GM04504 (cell line): ENCODE measurements at regions not wholly inside any gene's neighbourhood (a gene's known extent, or its start where the extent isn't known, plus 50 kb on each side); places are given as distances from the start of the nearest gene placed in this dataset.
"Not testable (repeated sequence)": the region's sequence is repeated elsewhere in the genome, so short reads cannot be mapped to it uniquely, and the experiment has no call there.

ENCODE experiments used
- DNase-seq: peaks from one replicate; pipeline ENCODE4 v3.0.0-alpha.2; 2012; ENCODE audit warnings: low read depth

DNA sequence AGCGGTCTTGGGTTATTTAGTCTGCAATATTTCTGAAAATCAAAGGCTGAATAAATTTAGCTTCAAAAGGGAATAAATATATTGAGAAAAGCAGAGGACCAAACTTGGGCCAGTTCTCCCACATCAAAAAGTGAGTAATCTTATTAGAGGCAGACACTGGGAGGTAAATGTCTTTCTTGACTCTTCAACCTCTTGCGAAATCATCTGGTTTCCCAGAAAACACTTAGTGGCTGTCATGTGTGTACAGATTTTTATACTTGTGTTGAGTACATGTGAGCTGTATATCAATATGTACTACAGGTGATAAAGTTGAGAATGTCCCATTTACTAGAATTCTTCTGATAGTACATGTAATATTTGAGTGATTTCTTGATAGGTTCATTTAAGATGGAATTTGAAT is 454.9 kb downstream of the PRR16 start:
- DNase-seq: no peak

DNA sequence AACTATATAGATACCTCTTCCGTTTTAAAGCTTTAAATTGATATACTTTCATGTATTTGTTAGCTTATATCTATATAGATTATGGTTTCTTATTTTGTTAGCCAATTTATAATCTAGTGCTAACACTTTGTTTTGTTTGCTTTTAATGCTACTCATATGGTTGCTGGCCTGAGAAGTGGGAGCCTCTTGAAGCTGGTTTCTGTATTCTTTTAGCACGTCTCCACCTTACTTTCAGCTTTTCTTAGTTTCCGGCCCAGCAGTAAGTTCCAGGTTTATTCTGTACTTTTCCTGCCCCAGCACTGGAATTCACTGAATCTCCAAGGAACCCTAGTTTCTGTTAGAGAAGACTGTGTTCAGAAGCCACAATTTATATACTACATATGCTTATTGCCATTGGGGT is 458.9 kb downstream of the PRR16 start:
- no peak for DNase-seq

DNA sequence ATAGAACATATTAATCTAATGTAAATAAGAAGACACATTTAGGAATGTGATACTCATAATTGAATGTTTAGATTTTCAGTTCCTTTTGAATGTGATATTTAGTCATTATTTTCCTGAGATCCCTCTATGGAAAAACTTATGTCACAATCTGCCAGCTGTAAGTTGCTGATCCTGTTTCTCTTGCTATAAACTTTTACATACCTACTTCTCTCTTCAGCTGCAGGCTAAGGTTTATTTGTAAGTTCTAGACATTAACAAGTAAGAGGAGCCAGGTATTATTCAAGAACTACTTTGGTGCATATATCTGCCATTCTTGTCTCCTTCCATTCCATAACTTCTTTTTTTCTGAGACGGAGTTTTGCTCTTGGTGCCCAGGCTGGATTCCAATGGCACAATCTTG is 462.4 kb downstream of the PRR16 start:
- no peak for DNase-seq

DNA sequence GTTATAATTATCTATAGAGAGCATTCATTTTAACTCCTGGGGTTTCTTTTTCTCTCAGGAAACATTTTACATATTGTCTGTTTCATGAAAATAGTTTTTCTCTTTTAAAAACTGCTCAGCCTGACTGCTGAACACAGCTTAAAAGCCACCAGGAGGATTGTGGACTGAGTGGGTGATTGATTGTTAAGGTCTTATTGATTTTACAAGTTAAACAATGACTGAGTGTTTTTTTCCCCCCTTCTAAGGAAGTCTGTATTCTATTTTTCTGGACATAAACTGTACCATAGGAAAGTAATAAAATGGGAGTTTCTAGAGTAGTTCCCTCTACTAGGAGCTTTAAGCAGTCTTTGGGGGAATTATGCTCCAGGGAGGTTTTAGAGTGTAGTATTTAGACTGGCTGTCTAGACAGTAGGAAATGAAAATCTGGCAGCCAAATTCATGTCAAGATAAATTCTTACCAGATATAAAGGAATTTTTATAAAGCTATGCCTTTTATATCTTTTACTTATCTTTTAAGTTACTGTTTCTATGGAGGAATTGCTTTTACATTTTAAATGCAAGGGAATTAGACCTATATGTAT is 463.9 kb downstream of the PRR16 start:
- no peak for DNase-seq

DNA sequence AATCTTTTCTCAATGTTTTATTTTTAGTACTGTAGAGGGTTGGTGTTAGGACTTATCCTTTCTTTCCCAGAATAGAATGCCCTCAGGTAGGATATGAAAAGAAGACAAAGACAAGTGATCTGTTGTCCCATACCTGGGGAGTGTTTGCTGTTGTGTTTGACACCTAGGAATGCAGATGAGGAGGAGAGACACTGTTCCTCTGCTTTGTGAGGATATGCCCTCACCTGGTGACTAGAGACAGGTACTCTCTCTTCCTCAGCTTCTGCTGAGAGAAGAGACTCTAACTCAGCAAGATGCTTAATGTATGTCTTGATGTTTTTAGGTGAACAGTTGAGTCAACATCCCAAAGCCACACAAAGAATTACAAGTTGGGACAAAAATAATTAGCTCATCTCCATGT is 468.4 kb downstream of the PRR16 start:
- DNase-seq: no peak

DNA sequence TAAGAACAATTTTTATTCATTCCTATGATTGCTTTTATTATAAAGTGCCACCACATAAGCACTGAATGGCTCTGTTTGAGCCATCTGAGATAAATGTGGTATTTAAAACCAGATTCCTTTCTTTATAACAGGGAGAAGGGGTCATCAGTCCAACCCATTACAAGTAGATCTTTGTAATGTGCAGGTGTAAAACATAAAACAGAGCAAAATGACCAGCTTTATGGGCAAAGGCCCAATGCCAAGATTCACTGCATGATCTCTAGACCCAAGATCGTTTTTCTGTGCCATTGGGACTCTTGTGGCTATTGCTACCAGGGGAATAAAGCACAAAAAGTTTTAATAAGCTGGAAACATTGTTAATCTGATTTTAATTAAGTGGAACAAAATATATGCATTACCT is 469.9 kb downstream of the PRR16 start:
- no peak for DNase-seq

DNA sequence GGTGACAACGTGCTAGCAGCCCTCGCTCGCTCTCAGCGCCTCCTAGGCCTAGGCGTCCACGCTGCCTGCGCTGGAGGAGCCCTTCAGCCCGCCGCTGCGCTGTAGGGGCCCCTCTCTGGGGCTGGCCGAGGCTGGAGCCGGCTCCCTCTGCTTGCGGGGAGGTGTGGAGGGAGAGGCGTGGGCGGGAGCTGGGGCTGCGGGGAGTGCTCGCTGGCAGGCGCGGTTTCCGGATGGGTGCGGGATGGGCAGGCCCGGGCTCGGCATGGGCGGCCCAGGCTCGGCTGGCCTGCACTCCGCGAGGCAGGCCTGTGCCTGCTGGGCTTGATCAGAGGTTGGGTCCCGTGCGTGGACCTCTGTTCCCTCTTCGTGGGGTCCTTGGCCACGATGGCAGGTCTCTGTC is 472.6 kb downstream of the PRR16 start:
- no peak for DNase-seq

DNA sequence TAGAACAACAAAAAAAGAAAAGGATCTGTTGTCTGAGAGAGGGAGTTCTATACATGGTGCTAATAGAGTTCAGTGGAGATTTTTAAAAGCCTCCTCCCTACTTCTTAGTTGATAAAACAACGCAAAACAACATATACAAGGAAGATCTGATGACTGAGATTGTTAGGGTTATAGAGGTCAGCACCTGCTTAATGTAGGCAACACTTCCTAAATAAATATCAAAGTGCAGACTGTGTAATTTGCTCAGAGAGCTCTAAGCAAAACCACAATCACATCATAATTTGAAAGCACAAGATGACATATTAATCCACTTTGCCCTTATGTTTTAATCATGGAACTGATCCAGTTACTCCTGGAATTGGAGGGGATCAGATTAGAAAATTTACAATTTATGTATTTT is 474.5 kb downstream of the PRR16 start:
- no peak for DNase-seq

DNA sequence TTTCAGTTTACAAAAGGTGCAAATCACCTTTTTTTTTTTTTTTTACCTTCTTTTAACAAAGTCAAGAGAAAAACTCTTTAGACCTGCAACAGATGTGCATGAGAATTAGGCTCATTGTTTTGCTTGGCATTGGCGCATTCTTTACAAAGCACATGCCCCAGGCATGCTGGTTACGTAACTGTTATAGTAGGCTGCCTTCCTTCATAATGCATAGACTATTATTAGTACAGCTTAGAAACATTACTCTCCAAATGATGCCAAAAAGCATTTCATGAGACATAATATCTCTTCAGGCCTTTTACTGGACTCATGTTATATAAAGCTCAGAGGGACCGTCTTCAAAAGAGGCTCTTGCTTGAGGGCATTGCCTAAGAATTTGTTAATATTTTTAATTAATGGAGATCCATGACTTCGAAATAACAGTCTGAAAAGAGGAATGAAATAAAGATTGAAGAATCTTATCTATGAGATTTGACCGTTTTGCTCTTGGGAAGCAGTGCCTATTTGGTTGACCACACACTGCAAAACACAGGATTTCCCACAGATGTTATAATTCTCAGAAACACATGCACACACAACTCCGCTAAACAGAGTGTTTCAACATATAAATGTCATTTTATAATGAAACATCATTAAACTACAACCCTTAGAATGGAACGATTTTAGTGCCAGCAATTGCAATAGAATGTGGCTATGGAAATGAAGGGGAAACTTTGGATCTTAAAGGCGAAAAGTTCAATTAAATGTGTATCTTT is 478.7 kb downstream of the PRR16 start:
- DNase-seq: peak; percentile 0

DNA sequence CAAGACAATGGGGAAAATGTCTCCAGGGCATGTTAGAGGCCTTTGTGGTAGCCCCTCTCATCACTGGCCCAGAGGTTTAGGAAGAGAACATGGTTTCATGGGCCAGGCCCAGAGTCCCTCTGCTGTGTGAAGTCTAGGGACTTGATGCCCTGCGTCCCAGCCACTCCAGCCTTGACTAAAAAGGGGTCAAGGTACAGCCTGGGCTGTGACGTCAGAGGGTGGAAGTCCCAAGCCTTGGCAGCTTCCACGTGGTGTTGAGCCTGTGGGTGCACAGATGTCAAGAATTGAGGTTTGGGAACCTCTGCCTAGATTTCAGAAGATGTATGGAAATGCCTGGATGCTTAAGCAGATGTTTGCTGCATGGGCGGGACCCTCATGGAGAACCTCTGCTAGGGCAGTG is 485.5 kb downstream of the PRR16 start:
- not testable (repeated sequence) for DNase-seq

DNA sequence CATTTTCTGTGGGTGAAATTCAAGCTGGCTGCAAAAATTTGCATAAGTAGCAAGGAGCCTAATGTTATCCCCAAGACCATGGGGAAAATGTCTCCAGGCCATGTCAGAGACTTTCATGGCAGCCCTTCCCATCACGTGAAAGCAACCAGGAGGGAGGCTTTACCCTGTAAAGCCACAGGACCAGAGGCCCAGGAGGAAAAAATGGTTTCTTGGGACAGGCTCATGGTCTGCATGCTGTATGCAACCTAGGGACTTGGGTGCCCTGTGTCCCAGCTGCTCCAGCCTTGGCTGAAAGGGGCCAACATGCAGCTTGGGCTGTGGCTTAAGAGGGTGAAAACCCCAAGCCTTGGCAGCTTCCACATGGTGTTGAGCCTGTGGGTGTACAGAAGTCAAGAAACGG is 489.3 kb downstream of the PRR16 start:
- DNase-seq: not testable (repeated sequence)

DNA sequence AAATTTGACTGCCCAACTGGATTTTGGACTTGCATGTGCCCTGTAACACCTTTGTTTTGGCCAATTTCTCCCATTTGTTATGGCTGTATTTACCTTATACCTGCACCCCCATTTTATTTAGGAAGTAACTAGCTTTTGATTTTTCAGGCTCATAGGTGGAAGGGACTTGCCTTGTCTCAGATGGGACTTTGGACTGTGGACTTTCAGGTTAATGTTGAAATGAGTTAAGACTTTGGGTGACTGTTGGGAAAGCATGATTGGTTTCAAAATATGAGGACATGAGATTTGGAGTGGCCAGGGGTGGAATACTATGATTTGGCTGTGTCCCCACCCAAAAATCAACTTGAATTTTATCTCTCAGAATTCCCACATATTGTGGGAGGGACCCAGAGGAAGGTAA is 490.2 kb downstream of the PRR16 start:
- DNase-seq: no peak

DNA sequence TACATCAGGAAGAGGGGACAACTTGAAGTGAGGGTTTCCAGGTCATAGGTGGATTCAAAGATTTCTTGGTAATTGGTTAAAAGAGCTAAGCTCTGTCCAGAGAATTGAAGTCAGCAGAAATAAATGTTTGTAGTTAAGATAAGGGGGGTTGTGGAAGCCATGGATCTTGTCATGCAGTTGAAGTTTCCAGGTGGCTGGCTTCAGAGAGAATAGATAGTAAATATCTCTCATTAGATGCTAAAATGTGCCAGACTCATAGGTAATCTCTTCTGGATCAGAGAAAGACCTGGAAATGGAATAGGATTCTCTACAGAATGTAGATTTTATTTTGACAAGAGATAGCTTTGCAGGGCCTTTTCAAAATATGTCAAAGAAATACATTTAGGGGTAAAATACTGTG is 491.7 kb downstream of the PRR16 start:
- no peak for DNase-seq

DNA sequence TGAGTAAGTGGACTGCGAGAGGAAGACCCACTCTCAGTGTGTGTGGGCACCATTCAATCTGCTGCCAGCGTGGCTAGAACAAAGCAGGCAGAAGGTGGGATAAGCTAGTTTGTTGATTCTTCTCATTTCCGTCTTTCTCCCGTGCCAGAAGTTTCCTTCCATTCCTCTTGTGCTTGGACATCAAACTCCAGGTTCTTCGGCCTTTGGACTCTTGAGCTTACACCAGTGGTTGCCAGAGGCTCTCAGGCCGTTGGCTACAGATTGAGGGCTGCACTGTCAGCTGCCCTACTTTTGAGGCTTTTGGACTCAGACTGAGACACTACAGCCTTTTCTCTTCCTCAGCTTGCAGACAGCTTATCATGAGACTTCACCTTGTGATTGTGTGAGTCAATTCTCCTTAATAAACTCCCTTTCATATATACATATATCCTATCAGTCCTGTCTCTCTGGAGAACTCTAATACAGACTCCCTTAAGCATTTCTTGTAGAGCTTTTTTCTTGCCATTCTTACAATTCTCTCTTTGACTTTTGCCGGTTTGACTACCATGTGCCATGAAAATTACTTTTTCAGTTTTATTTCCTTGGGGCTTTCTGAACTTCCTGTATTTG is 494.9 kb downstream of the PRR16 start:
- DNase-seq: no peak

DNA sequence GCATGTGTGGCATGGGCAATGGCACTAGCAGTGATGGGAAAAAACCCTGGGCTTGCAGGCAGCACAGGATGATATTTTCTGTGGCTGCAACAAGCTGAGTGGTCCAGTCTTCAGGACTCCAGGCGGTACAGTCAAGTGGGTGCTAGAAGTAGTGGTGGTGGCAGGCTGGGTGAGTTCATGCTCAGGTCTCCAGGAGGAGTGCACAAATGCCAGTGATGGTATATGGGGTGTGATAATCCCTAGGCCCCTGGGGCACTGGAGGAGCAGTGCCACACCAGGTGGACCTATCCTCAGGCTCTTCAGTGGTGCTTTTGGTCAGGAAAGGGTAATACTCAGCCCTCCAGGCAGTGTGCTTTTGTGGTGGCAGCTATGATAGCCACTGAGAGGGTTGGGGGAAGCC is 496.4 kb downstream of the PRR16 start:
- no peak for DNase-seq

DNA sequence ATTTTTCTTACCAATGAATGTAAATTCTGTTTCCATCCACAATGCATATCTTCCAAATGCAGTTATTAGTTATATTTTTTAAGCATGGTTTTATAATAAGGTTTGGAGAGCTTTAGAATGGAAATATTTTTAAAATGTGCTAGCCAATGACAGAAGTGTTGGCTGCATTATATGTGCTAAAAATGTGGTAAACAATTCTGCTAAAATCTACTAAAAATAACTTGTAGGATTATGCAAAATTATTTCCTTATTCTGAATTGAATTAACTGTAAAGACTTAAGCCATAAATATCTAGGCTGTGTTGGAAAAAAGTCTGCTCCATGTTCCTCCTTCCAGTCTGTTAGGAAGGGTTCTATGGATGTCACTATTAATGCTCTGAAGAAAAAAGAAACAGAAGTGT is 503.3 kb downstream of the PRR16 start:
- no peak for DNase-seq

DNA sequence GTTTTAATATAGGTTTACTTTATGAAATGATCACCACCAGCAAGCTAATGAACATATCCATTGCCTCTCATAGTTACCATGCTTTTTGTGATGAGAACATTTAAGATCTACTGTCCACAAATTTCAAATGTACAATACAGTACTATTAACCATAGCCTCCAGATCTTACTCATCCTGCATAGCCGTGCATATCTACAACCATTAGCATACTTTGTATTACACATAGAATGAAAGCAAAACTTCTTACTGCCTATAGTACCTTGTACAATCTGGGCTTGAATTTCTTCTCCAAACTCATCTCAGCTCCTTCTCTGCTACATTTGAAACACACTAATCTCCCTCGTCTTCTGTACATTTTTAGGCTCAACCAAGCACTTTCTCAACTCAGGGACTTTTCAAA is 510.6 kb downstream of the PRR16 start:
- no peak for DNase-seq

DNA sequence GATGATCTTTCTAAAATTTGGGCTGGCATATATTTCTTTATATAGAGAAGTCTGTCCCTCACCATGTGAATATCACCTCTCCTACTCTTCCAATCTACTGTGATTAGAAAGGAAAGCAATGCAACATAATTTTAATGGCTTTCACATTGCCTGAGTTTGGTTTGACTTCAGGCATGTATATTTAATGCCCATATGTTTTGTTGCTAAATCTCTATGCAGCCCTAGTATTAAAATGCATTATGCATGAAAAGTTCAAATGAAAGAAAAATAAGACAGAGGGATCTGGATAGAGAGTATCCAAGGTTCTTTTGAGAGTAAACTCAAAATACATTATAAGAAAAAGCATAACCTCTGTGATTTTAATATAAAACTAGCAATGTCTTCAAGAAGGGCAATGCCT is 518.3 kb downstream of the PRR16 start:
- no peak for DNase-seq

DNA sequence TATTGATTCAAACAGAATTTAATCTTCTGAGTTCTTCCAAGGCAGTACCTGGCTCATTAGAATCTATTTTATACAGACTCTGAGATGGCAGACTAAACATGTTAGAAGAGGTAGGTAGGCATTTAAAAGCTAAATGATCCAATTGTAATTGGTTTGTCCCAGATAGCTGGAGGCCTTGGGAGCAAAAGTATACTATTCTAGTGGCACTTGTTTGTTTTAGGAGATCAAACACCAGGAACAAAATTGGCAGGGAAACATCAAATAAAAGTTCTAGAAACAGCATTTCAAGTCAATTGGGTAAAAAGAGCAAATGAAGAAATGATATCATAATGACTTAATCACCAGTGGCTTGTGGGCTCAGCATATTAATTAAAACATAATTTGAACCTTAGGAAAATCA is 521.4 kb downstream of the PRR16 start:
- DNase-seq: no peak

DNA sequence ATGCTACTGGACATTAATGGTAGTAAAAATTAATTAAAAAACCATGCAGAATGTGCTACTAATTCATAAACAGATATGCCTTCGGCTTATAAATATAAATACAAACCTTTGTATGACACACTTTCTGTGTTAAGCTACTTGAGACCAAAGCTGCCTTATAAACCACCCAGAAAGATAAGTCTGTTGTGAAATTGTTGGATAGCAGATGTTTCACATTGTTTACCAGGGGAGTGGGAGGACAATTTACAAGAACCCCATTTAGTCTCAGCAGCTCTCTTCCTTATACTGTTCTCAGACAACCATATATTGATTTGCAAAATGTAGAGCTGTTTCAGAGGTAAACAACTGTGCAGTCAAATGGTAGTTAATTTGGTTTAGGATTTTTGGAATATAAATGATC is 524.4 kb downstream of the PRR16 start:
- DNase-seq: no peak

DNA sequence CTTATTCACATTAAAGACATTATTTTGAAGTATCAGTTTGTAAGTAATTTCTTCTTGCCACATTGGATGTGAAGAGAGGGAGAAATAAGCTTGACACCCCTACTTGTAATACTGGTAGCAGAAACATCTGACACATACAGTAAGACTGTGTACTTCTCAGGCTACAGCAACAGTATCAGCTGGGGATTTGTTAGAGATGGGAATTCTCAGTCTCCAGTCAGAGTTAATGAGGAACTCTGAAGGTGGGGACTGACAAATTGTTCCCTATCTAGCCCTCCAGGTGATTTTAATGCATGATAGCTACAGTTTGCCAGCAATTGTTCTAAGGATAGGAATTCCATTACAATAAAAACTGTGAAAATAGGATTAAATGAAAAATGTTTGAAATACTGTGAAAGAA is 524.8 kb downstream of the PRR16 start:
- no peak for DNase-seq

DNA sequence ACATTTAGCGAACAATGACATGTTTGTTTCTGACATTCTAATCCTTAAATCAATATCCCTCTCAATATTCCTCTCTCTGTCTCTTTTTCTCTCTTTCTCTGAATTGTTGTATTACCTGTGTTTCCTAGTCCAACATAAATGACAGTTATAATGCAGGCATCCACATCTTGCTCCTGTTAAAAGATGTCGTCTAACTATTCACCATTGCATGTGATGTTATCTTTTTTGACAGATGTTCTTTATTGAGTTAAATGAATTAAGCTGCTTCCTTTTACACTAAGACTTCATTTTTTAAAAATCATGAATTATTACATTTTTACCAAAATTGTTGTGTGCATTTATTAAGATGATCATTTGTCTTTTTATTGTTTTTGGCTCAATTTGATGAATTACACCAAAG is 527.5 kb downstream of the PRR16 start:
- no peak for DNase-seq

DNA sequence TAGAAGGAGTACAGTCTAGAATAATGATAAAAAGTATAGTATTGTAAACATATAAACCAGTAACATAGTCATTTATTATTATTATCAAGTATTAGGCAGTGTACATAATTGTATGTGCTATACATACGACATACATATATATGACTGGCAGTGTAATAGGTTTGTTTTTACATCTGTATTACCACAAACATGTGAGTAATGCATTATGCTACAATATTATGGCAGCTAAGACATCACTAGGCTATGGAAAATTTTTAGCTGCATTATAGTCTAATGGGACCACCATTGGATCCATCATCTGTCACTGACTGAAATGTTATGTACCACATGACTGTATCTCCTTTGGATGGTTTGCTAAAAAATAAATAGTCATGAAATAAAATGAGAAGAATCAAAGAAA is 530.0 kb downstream of the PRR16 start:
- no peak for DNase-seq

DNA sequence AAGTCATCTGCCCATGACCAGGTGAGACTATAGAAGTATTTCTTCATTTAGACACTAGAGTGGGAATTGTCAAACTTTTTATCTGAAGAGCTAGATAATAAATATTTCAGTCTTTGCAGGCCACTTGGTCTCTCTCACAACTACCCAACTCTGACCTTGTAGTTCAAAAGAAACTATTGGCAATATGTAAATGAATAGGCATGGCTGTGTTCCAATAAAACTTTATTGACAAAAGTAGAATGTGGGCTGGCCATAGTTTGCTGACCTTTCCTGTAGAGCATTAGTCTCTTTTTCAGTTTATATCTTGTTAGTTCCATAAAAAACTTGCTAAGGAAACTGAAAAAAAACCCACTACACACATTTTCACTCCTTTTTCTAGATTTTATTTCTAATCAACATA is 535.5 kb downstream of the PRR16 start:
- DNase-seq: no peak
